GM12878 (cell line): ENCODE measurements at regions not wholly inside any gene's neighbourhood (a gene's known extent, or its start where the extent isn't known, plus 50 kb on each side); places are given as distances from the start of the nearest gene placed in this dataset.

Experiments
- ATAC-seq: fragments of 200-7000 bp; cut with Tn5 transposase; 3 replicates; pipeline ENCODE4 v1.9.1; 2020; ENCODE audit warnings: mild to moderate bottlenecking, moderate library complexity
- BruUV-seq: library from RNA; stranded (reverse); fragments of 400-500 nt; replicated peaks from 2 replicates; lab custom pipeline; 2021; lab: Mats Ljungman, UMichigan
- CTCF ChIA-PET: fragments of 300-600 bp; sonication (Branson Sonifier 250); formaldehyde crosslinking; extraction: SDS; loops from one replicate; lab custom pipeline; 2021; ENCODE audit warnings: inconsistent platforms; lab: Yijun Ruan, JAX
- POLR2A ChIA-PET: fragments of 350-600 bp; formaldehyde crosslinking; extraction: SDS; loops from one replicate; lab custom pipeline; 2021; ENCODE audit warnings: inconsistent platforms; lab: Charles Lee
- RAD21 ChIA-PET: fragments of 300-600 bp; sonication (Branson Sonifier 250); formaldehyde crosslinking; loops from one replicate; lab custom pipeline; 2023; ENCODE audit warnings: antibody characterized with exemption; ENCODE audit not compliant: unreplicated experiment; lab: Charles Lee
- SMC1A ChIA-PET: fragments of 300-600 bp; sonication (Branson Sonifier 250); formaldehyde crosslinking; loops from one replicate; lab custom pipeline; 2023; ENCODE audit not compliant: unreplicated experiment, uncharacterized antibody; lab: Charles Lee
- DNase-seq: peaks from one replicate; pipeline ENCODE4 v3.0.0-alpha.2; 2011; ENCODE audit warnings: low read depth, low spot score
- FAIRE-seq: peaks from 3 replicates; lab custom pipeline; 2011; peaks lifted over from hg19 to GRCh38; lab: Jason Lieb, UNC
- H2AFZ ChIP-seq: 2 replicates; pipeline ENCODE4 v1.6.0; 2011; ENCODE audit warnings: low read depth, low read length, control low read depth; ENCODE audit not compliant: control insufficient read depth
- H3K27ac ChIP-seq: 2 replicates; pipeline ENCODE4 v1.5.1; 2011; ENCODE audit warnings: control low read depth; ENCODE audit not compliant: control insufficient read depth, insufficient read depth
- H3K27me3 ChIP-seq, 2 experiments: replicated peaks in 1 of 2; 2 replicates each; pipeline versions ENCODE4 v1.6.0 to v1.6.1; 2011; ENCODE audit warnings: low read length in 1 of 2; ENCODE audit not compliant: control insufficient read depth in 2 of 2, insufficient read depth in 2 of 2
- H3K36me3 ChIP-seq, 2 experiments: 2 replicates each; pipeline ENCODE4 v1.5.1; 2011; ENCODE audit warnings: low read length in 1 of 2; ENCODE audit not compliant: control insufficient read depth in 2 of 2, insufficient read depth in 2 of 2
- H3K4me1 ChIP-seq: 2 replicates; pipeline ENCODE4 v1.6.1; 2011; ENCODE audit warnings: mild to moderate bottlenecking, low read length, moderate library complexity, mixed read lengths; ENCODE audit not compliant: control insufficient read depth, insufficient read depth
- H3K4me2 ChIP-seq: 2 replicates; pipeline ENCODE4 v1.6.0; 2011; ENCODE audit warnings: control low read depth; ENCODE audit not compliant: control insufficient read depth, insufficient read depth
- H3K4me3 ChIP-seq: fragments of 200-600 bp; sonication (generic); 2 replicates; pipeline ENCODE4 v1.5.1; 2016
- H3K79me2 ChIP-seq: 2 replicates; pipeline ENCODE4 v1.6.0; 2011; ENCODE audit warnings: low read length; ENCODE audit not compliant: control insufficient read depth, insufficient read depth
- H3K9ac ChIP-seq: 2 replicates; pipeline ENCODE4 v1.8.0; 2011; ENCODE audit warnings: low read length, control low read depth, mixed read lengths; ENCODE audit not compliant: control insufficient read depth, insufficient read depth
- H3K9me3 ChIP-seq: replicated peaks from 3 replicates; pipeline ENCODE4 v1.5.1; 2011; ENCODE audit warnings: mild to moderate bottlenecking, low read length; ENCODE audit not compliant: control insufficient read depth, insufficient read depth
- H4K20me1 ChIP-seq: 2 replicates; pipeline ENCODE4 v1.6.0; 2011; ENCODE audit not compliant: control insufficient read depth, insufficient read depth
- BCL3 ChIP-seq: IDR thresholded peaks from 2 replicates; pipeline ENCODE4 v1.6.1; 2011; ENCODE audit warnings: borderline replicate concordance, low read depth, mild to moderate bottlenecking, moderate library complexity, low read length; ENCODE audit not compliant: insufficient read depth, poor library complexity, severe bottlenecking
- CBX5 ChIP-seq: sonication (generic); IDR thresholded peaks from 2 replicates; pipeline ENCODE4 v1.6.1; 2016; ENCODE audit warnings: low read depth, moderate library complexity, mild to moderate bottlenecking, inconsistent platforms
- E2F4 ChIP-seq: IDR thresholded peaks from 2 replicates; pipeline ENCODE4 v1.6.1; 2012; ENCODE audit warnings: low read depth, low read length, improper control_type of control experiment
- IRF3 ChIP-seq: fragments of 450-650 bp; IDR thresholded peaks from 2 replicates; pipeline ENCODE4 v1.6.1; 2014; ENCODE audit warnings: mild to moderate bottlenecking
- IRF5 ChIP-seq: fragments of 450-650 bp; IDR thresholded peaks from 2 replicates; pipeline ENCODE4 v1.6.1; 2017; ENCODE audit warnings: borderline replicate concordance
- KLF5 ChIP-seq: fragments of 450-650 bp; IDR thresholded peaks from 2 replicates; pipeline ENCODE4 v1.6.1; 2014; ENCODE audit warnings: mild to moderate bottlenecking; ENCODE audit not compliant: partially characterized antibody
- MLLT1 ChIP-seq: fragments of 450-650 bp; IDR thresholded peaks from 2 replicates; pipeline ENCODE4 v1.6.1; 2016; ENCODE audit warnings: mild to moderate bottlenecking
- NR2C1 ChIP-seq: fragments of 450-650 bp; IDR thresholded peaks from 2 replicates; pipeline ENCODE4 v1.6.1; 2017; ENCODE audit warnings: antibody characterized with exemption, mild to moderate bottlenecking, moderate library complexity
- SMAD5 ChIP-seq: IDR thresholded peaks from 2 replicates; pipeline ENCODE4 v1.6.1; 2016; ENCODE audit warnings: antibody characterized with exemption, low read depth
- SP1 ChIP-seq: IDR thresholded peaks from one replicate; pipeline ENCODE4 v1.6.1; 2011; ENCODE audit warnings: low read depth, low read length
- TCF12 ChIP-seq: IDR thresholded peaks from 2 replicates; pipeline ENCODE4 v1.6.1; 2011; ENCODE audit warnings: low read depth, mild to moderate bottlenecking, low read length
- ZNF687 ChIP-seq: fragments of 450-650 bp; IDR thresholded peaks from 2 replicates; pipeline ENCODE4 v1.6.1; 2017; ENCODE audit warnings: mild to moderate bottlenecking, moderate library complexity
- ZSCAN29 ChIP-seq: fragments of 450-650 bp; IDR thresholded peaks from 2 replicates; pipeline ENCODE4 v1.6.1; 2017; ENCODE audit warnings: mild to moderate bottlenecking, moderate library complexity
- WGBS: methylation state at CpG from one replicate; pipeline ENCODE4 v1.1.6; 2016; ENCODE audit warnings: low lambda C conversion rate; ENCODE audit not compliant: insufficient replicate concordance, insufficient coverage; ENCODE audit errors: missing lambda C conversion rate; 5-methylcytosine and 5-hydroxymethylcytosine counted together
- in situ Hi-C: fragments of 300-500 bp; cut with MboI; formaldehyde crosslinking; loops from 9 replicates; pipeline ENCODE4 v1.14.3; 2018; ENCODE audit warnings: mixed read lengths
- intact Hi-C: fragments of 100-400 bp; cut with micrococcal nuclease; formaldehyde crosslinking; loops from one replicate; pipeline ENCODE4 v1.14.2; 2022; ENCODE audit not compliant: unreplicated experiment

- TF ChIP-seq TCF12 = no peak
- no peak for TF ChIP-seq IRF5
These were observed 77.5 kb upstream of the CDK6 start (continued) for GRCh38 chr7:92913849-92914248.

- no peak for DNase-seq
- Histone ChIP-seq H3K9me3 (no peaks in the 10 kb centered on the region), H3K9ac (no peak overlapping the region), H3K79me2 (no peaks in the 10 kb centered on the region), H3K27me3 (no peaks in the 10 kb centered on the region), H3K36me3 (no peaks in the 10 kb centered on the region), H3K27ac (no peak overlapping the region), H2AFZ (no peak overlapping the region), H3K4me1 (no peaks in the 10 kb centered on the region), H3K4me2 (no peak overlapping the region), H3K4me3 (no peak overlapping the region), H4K20me1 (no peaks in the 10 kb centered on the region)
- POLR2A ChIA-PET = interaction anchor here (0.9 kb wide), 1 partner anchor 18 kb away, joined by 4 read pairs; no protein-coding TSS in a partner anchor
- intact Hi-C loops (no loop called here), in situ Hi-C loops (no loop called here)
- BruUV-seq = no TSS peak
- FAIRE-seq = no peak
- RAD21 ChIA-PET = no interaction called here
- WGBS = 100% methylated on average over 3 of the region's 3 CpGs
- CTCF ChIA-PET = no interaction called here
- SMC1A ChIA-PET = interaction anchor here (1.0 to 1.3 kb wide), 2 partner anchors 10 to 279 kb away, joined by 3 read pairs; no protein-coding TSS in a partner anchor
- ATAC-seq = no peak
- no peak for TF ChIP-seq ZNF687
- no peak for TF ChIP-seq IRF3
- no peak for TF ChIP-seq SP1
- TF ChIP-seq SMAD5 = no peak
- TF ChIP-seq CBX5 = no peak
- no peak for TF ChIP-seq ZSCAN29
- no peak for TF ChIP-seq NR2C1
- TF ChIP-seq MLLT1 = no peak
- no peak for TF ChIP-seq KLF5
- no peak for TF ChIP-seq BCL3
- TF ChIP-seq E2F4 = no peak
These were observed 74.6 kb upstream of the CDK6 start for GRCh38 chr7:92910976-92911375.
